GM12878 (cell line): ENCODE measurements at regions not wholly inside any gene's neighbourhood (a gene's known extent, or its start where the extent isn't known, plus 50 kb on each side); places are given as distances from the start of the nearest gene placed in this dataset.

ENCODE experiments used
- ATAC-seq: fragments of 200-7000 bp; cut with Tn5 transposase; 3 replicates; pipeline ENCODE4 v1.9.1; 2020; ENCODE audit warnings: mild to moderate bottlenecking, moderate library complexity
- BruUV-seq: library from RNA; stranded (reverse); fragments of 400-500 nt; replicated peaks from 2 replicates; lab custom pipeline; 2021; lab: Mats Ljungman, UMichigan
- CTCF ChIA-PET: fragments of 300-600 bp; sonication (Branson Sonifier 250); formaldehyde crosslinking; extraction: SDS; loops from one replicate; lab custom pipeline; 2021; ENCODE audit warnings: inconsistent platforms; lab: Yijun Ruan, JAX
- POLR2A ChIA-PET: fragments of 350-600 bp; formaldehyde crosslinking; extraction: SDS; loops from one replicate; lab custom pipeline; 2021; ENCODE audit warnings: inconsistent platforms; lab: Charles Lee
- RAD21 ChIA-PET: fragments of 300-600 bp; sonication (Branson Sonifier 250); formaldehyde crosslinking; loops from one replicate; lab custom pipeline; 2023; ENCODE audit warnings: antibody characterized with exemption; ENCODE audit not compliant: unreplicated experiment; lab: Charles Lee
- SMC1A ChIA-PET: fragments of 300-600 bp; sonication (Branson Sonifier 250); formaldehyde crosslinking; loops from one replicate; lab custom pipeline; 2023; ENCODE audit not compliant: unreplicated experiment, uncharacterized antibody; lab: Charles Lee
- DNase-seq: peaks from one replicate; pipeline ENCODE4 v3.0.0-alpha.2; 2011; ENCODE audit warnings: low read depth, low spot score
- FAIRE-seq: peaks from 3 replicates; lab custom pipeline; 2011; peaks lifted over from hg19 to GRCh38; lab: Jason Lieb, UNC
- H2AFZ ChIP-seq: 2 replicates; pipeline ENCODE4 v1.6.0; 2011; ENCODE audit warnings: low read depth, low read length, control low read depth; ENCODE audit not compliant: control insufficient read depth
- H3K27ac ChIP-seq: 2 replicates; pipeline ENCODE4 v1.5.1; 2011; ENCODE audit warnings: control low read depth; ENCODE audit not compliant: control insufficient read depth, insufficient read depth
- H3K27me3 ChIP-seq, 2 experiments: replicated peaks in 1 of 2; 2 replicates each; pipeline versions ENCODE4 v1.6.0 to v1.6.1; 2011; ENCODE audit warnings: low read length in 1 of 2; ENCODE audit not compliant: control insufficient read depth in 2 of 2, insufficient read depth in 2 of 2
- H3K36me3 ChIP-seq, 2 experiments: 2 replicates each; pipeline ENCODE4 v1.5.1; 2011; ENCODE audit warnings: low read length in 1 of 2; ENCODE audit not compliant: control insufficient read depth in 2 of 2, insufficient read depth in 2 of 2
- H3K4me1 ChIP-seq: 2 replicates; pipeline ENCODE4 v1.6.1; 2011; ENCODE audit warnings: mild to moderate bottlenecking, low read length, moderate library complexity, mixed read lengths; ENCODE audit not compliant: control insufficient read depth, insufficient read depth
- H3K4me2 ChIP-seq: 2 replicates; pipeline ENCODE4 v1.6.0; 2011; ENCODE audit warnings: control low read depth; ENCODE audit not compliant: control insufficient read depth, insufficient read depth
- H3K4me3 ChIP-seq: fragments of 200-600 bp; sonication (generic); 2 replicates; pipeline ENCODE4 v1.5.1; 2016
- H3K79me2 ChIP-seq: 2 replicates; pipeline ENCODE4 v1.6.0; 2011; ENCODE audit warnings: low read length; ENCODE audit not compliant: control insufficient read depth, insufficient read depth
- H3K9ac ChIP-seq: 2 replicates; pipeline ENCODE4 v1.8.0; 2011; ENCODE audit warnings: low read length, control low read depth, mixed read lengths; ENCODE audit not compliant: control insufficient read depth, insufficient read depth
- H3K9me3 ChIP-seq: replicated peaks from 3 replicates; pipeline ENCODE4 v1.5.1; 2011; ENCODE audit warnings: mild to moderate bottlenecking, low read length; ENCODE audit not compliant: control insufficient read depth, insufficient read depth
- H4K20me1 ChIP-seq: 2 replicates; pipeline ENCODE4 v1.6.0; 2011; ENCODE audit not compliant: control insufficient read depth, insufficient read depth
- BACH1 ChIP-seq: fragments of 450-650 bp; IDR thresholded peaks from 2 replicates; pipeline ENCODE4 v1.6.1; 2017; ENCODE audit warnings: mild to moderate bottlenecking, borderline replicate concordance
- CEBPB ChIP-seq, 2 experiments: fragments of 150-350 bp in 1 of 2; IDR thresholded peaks; 2 replicates each; pipeline ENCODE4 v1.6.1; 2012 to 2014; ENCODE audit warnings: low read depth in 2 of 2, low read length in 2 of 2, borderline replicate concordance in 1 of 2, inconsistent platforms in 1 of 2
- EED ChIP-seq: sonication (generic); IDR thresholded peaks from 2 replicates; pipeline ENCODE4 v1.6.1; 2016; ENCODE audit warnings: antibody characterized with exemption, low read depth
- MYB ChIP-seq: fragments of 150-350 bp; IDR thresholded peaks from 2 replicates; pipeline ENCODE4 v1.6.1; 2014; ENCODE audit warnings: mild to moderate bottlenecking, low read depth, low read length, borderline replicate concordance
- NR2C2 ChIP-seq: IDR thresholded peaks from 2 replicates; pipeline ENCODE4 v1.6.1; 2011; ENCODE audit warnings: borderline replicate concordance, low read depth; ENCODE audit not compliant: control insufficient read depth, insufficient read length
- PAX5 ChIP-seq: IDR thresholded peaks from 2 replicates; pipeline ENCODE4 v1.6.1; 2011; ENCODE audit warnings: low read depth, low read length, borderline replicate concordance
- POLR2A ChIP-seq: IDR thresholded peaks from 2 replicates; pipeline ENCODE4 v1.6.1; 2011; ENCODE audit warnings: low read depth, mild to moderate bottlenecking, low read length
- RELA ChIP-seq: fragments of 450-650 bp; IDR thresholded peaks from 2 replicates; pipeline ENCODE4 v1.8.0; 2014; ENCODE audit warnings: borderline replicate concordance; ENCODE audit not compliant: partially characterized antibody
- SP1 ChIP-seq: IDR thresholded peaks from one replicate; pipeline ENCODE4 v1.6.1; 2011; ENCODE audit warnings: low read depth, low read length
- SRF ChIP-seq, 2 experiments: IDR thresholded peaks; 2 replicates each; pipeline ENCODE4 v1.6.1; 2011; ENCODE audit warnings: low read depth in 2 of 2, low read length in 2 of 2, mild to moderate bottlenecking in 1 of 2, moderate library complexity in 1 of 2
- TCF12 ChIP-seq: IDR thresholded peaks from 2 replicates; pipeline ENCODE4 v1.6.1; 2011; ENCODE audit warnings: low read depth, mild to moderate bottlenecking, low read length
- ZNF384 ChIP-seq: IDR thresholded peaks from 2 replicates; pipeline ENCODE4 v1.6.1; 2012; ENCODE audit warnings: low read depth, mild to moderate bottlenecking, low read length, improper control_type of control experiment, borderline replicate concordance
- WGBS: methylation state at CpG from one replicate; pipeline ENCODE4 v1.1.6; 2016; ENCODE audit warnings: low lambda C conversion rate; ENCODE audit not compliant: insufficient replicate concordance, insufficient coverage; ENCODE audit errors: missing lambda C conversion rate; 5-methylcytosine and 5-hydroxymethylcytosine counted together
- in situ Hi-C: fragments of 300-500 bp; cut with MboI; formaldehyde crosslinking; loops from 9 replicates; pipeline ENCODE4 v1.14.3; 2018; ENCODE audit warnings: mixed read lengths
- intact Hi-C: fragments of 100-400 bp; cut with micrococcal nuclease; formaldehyde crosslinking; loops from one replicate; pipeline ENCODE4 v1.14.2; 2022; ENCODE audit not compliant: unreplicated experiment
- TF ChIP-seq, protein P1 (sequence below): fragments of 450-650 bp; conservative IDR thresholded peaks from 2 replicates; pipeline ENCODE4 v1.6.1; 2017; ENCODE audit warnings: mild to moderate bottlenecking, moderate library complexity
- TF ChIP-seq, protein P2 (sequence below): IDR thresholded peaks from 2 replicates; pipeline ENCODE4 v1.6.1; 2012; ENCODE audit warnings: mild to moderate bottlenecking, low read depth, low read length

- BruUV-seq: no TSS peak
- ATAC-seq: no peak
- intact Hi-C loops: no loop called here
- POLR2A ChIA-PET: no interaction called here
- Histone ChIP-seq H3K27me3 (no peaks in the 10 kb centered on the region), H3K9me3 (no peaks in the 10 kb centered on the region), H3K9ac (no peak overlapping the region), H2AFZ (no peak overlapping the region), H4K20me1 (no peaks in the 10 kb centered on the region), H3K4me3 (no peak overlapping the region), H3K4me1 (no peaks in the 10 kb centered on the region), H3K4me2 (no peak overlapping the region), H3K36me3 (no peaks in the 10 kb centered on the region), H3K79me2 (no peaks in the 10 kb centered on the region), H3K27ac (no peak overlapping the region)
- in situ Hi-C loops: no loop called here
- SMC1A ChIA-PET: no interaction called here
- no peak for FAIRE-seq
- RAD21 ChIA-PET: no interaction called here
- CTCF ChIA-PET: interaction anchor here (0.6 kb wide), 1 partner anchor 177 kb away, joined by 3 read pairs; no protein-coding TSS in a partner anchor
- WGBS: 35% methylated on average over 4 of the region's 4 CpGs
- no peak for DNase-seq
- TF ChIP-seq NR2C2 (no peak), EED (no peak), SP1 (no peak), PAX5 (no peak), ZNF384 (no peak), MYB (no peak), BACH1 (no peak), RELA (no peak), CEBPB (IDR thresholded peaks at IDR 0.05; ENCODE audit: borderline replicate concordance in 1 of 2, low read depth in 2 of 2, low read length in 2 of 2) (no peak), TCF12 (no peak), SRF (IDR thresholded peaks at IDR 0.05; ENCODE audit: low read depth in 2 of 2, low read length in 2 of 2) (no peak), POLR2A (no peak)
- TF ChIP-seq, protein P1, sequence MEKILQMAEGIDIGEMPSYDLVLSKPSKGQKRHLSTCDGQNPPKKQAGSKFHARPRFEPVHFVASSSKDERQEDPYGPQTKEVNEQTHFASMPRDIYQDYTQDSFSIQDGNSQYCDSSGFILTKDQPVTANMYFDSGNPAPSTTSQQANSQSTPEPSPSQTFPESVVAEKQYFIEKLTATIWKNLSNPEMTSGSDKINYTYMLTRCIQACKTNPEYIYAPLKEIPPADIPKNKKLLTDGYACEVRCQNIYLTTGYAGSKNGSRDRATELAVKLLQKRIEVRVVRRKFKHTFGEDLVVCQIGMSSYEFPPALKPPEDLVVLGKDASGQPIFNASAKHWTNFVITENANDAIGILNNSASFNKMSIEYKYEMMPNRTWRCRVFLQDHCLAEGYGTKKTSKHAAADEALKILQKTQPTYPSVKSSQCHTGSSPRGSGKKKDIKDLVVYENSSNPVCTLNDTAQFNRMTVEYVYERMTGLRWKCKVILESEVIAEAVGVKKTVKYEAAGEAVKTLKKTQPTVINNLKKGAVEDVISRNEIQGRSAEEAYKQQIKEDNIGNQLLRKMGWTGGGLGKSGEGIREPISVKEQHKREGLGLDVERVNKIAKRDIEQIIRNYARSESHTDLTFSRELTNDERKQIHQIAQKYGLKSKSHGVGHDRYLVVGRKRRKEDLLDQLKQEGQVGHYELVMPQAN: no peak
- TF ChIP-seq, protein P2, sequence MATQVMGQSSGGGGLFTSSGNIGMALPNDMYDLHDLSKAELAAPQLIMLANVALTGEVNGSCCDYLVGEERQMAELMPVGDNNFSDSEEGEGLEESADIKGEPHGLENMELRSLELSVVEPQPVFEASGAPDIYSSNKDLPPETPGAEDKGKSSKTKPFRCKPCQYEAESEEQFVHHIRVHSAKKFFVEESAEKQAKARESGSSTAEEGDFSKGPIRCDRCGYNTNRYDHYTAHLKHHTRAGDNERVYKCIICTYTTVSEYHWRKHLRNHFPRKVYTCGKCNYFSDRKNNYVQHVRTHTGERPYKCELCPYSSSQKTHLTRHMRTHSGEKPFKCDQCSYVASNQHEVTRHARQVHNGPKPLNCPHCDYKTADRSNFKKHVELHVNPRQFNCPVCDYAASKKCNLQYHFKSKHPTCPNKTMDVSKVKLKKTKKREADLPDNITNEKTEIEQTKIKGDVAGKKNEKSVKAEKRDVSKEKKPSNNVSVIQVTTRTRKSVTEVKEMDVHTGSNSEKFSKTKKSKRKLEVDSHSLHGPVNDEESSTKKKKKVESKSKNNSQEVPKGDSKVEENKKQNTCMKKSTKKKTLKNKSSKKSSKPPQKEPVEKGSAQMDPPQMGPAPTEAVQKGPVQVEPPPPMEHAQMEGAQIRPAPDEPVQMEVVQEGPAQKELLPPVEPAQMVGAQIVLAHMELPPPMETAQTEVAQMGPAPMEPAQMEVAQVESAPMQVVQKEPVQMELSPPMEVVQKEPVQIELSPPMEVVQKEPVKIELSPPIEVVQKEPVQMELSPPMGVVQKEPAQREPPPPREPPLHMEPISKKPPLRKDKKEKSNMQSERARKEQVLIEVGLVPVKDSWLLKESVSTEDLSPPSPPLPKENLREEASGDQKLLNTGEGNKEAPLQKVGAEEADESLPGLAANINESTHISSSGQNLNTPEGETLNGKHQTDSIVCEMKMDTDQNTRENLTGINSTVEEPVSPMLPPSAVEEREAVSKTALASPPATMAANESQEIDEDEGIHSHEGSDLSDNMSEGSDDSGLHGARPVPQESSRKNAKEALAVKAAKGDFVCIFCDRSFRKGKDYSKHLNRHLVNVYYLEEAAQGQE: no peak
These were observed 765.4 kb downstream of the SORCS1 start for GRCh38 chr10:106399112-106399511.
